ENCODE measurements at regions not wholly inside any gene's neighbourhood (a gene's known extent, or its start where the extent isn't known, plus 50 kb on each side); places are given as distances from the start of the nearest gene placed in this dataset.

- H3K9me3 ChIP-seq: no peaks in the 10 kb centered on the region
- no peak overlapping the region for H3K4me3 ChIP-seq
- POLR2A ChIA-PET: no interaction called here
- TF ChIP-seq CHD4 (IDR thresholded peaks at IDR 0.05; ENCODE audit: borderline replicate concordance) (no peak), ZSCAN20 (CRISPR knock-in tag; IDR thresholded peaks at IDR 0.05) (no peak), PBX3 (IDR thresholded peaks at IDR 0.05) (no peak), EHF (CRISPR knock-in tag; IDR thresholded peaks at IDR 0.05) (no peak), TP53 (CRISPR knock-in tag; IDR thresholded peaks at IDR 0.05) (no peak)
- DNase-seq (ENCODE audit: low read depth in 1 of 2, low spot score in 1 of 2) (no peak), FAIRE-seq (no peak), ATAC-seq (no peak)
- H3K4me2 ChIP-seq: no peak overlapping the region
- H3K4me1 ChIP-seq: no peaks in the 10 kb centered on the region
- no peak overlapping the region for H3K27ac ChIP-seq
- CTCF ChIA-PET: no interaction called here
Measured at GRCh38 chr12:24527102-24527501, 421.8 kb downstream of the BCAT1 start.

GRCh38 chr12:24522736-24523135, 426.2 kb downstream of the BCAT1 start:
- no peak for ATAC-seq
- 2% methylated on average over 1 of the region's 1 CpG for WGBS (ENCODE audit: missing lambda C conversion rate)
- no peak for DNase-seq (ENCODE audit: low read depth in 1 of 2, low spot score in 1 of 2)
- TF ChIP-seq RNF2 (IDR thresholded peaks at IDR 0.05; ENCODE audit: borderline replicate concordance, low read depth) (no peak), EP300 (IDR thresholded peaks at IDR 0.05) (no peak), FOSB (CRISPR knock-in tag; IDR thresholded peaks at IDR 0.05) (no peak), TFCP2L1 (CRISPR knock-in tag; IDR thresholded peaks at IDR 0.05) (no peak), BHLHE40 (IDR thresholded peaks at IDR 0.05; ENCODE audit: low read depth, low read length) (no peak), HES2 (IDR thresholded peaks at IDR 0.05) (no peak), CHD4 (IDR thresholded peaks at IDR 0.05; ENCODE audit: borderline replicate concordance) (no peak), ZC3H11A (IDR thresholded peaks at IDR 0.05) (no peak), RFX5 (IDR thresholded peaks at IDR 0.05) (no peak), SMC3 (IDR thresholded peaks at IDR 0.05) (no peak)
- Histone ChIP-seq H3K4me3 (no peak overlapping the region), H3K4me1 (no peaks in the 10 kb centered on the region), H3K4me2 (no peak overlapping the region), H3K9me3 (no peaks in the 10 kb centered on the region), H3K27ac (no peak overlapping the region)
- ChIA-PET POLR2A (no interaction called here), CTCF (interaction anchor here (1.5 kb wide), 1 partner anchor 9 kb away, joined by 3 read pairs; no protein-coding TSS in a partner anchor)
- no peak for FAIRE-seq

- DNase-seq (ENCODE audit: low read depth in 1 of 2, low spot score in 1 of 2) (no peak), FAIRE-seq (no peak), ATAC-seq (no peak)
- POLR2A ChIA-PET: no interaction called here
- H3K4me3 ChIP-seq: no peak overlapping the region
- CTCF ChIA-PET: no interaction called here
- no peaks in the 10 kb centered on the region for H3K4me1 ChIP-seq
- no peak overlapping the region for H3K27ac ChIP-seq
- no peaks in the 10 kb centered on the region for H3K9me3 ChIP-seq
- H3K4me2 ChIP-seq: no peak overlapping the region
- 5% methylated on average over 1 of the region's 1 CpG for WGBS (ENCODE audit: missing lambda C conversion rate)
- TF ChIP-seq CEBPB (IDR thresholded peaks at IDR 0.05): no peak
- TF ChIP-seq HOXA7 (CRISPR knock-in tag; IDR thresholded peaks at IDR 0.05): no peak
- TF ChIP-seq CBX8 (IDR thresholded peaks at IDR 0.05): no peak
- TF ChIP-seq ZSCAN20 (CRISPR knock-in tag; IDR thresholded peaks at IDR 0.05): no peak
- no peak for TF ChIP-seq PHF8 (IDR thresholded peaks at IDR 0.05; ENCODE audit: borderline replicate concordance, low read depth)
- no peak for TF ChIP-seq ATOH8 (CRISPR knock-in tag; IDR thresholded peaks at IDR 0.05; ENCODE audit: low read depth)
- TF ChIP-seq HOXB5 (CRISPR knock-in tag; IDR thresholded peaks at IDR 0.05): no peak
- no peak for TF ChIP-seq NPAS2 (CRISPR knock-in tag; IDR thresholded peaks at IDR 0.05; ENCODE audit: borderline replicate concordance)
- no peak for TF ChIP-seq FOSL2 (IDR thresholded peaks at IDR 0.05)
- no peak for TF ChIP-seq FOSL2 (CRISPR knock-in tag; IDR thresholded peaks at IDR 0.05)
- no peak for TF ChIP-seq RFX5 (IDR thresholded peaks at IDR 0.05)
- no peak for TF ChIP-seq RAD21 (conservative IDR thresholded peaks at IDR 0.05 in 1 of 2, IDR thresholded peaks at IDR 0.05 in 1 of 2)
- no peak for TF ChIP-seq ZNF302 (CRISPR knock-in tag; IDR thresholded peaks at IDR 0.05)
Measured at GRCh38 chr12:24519759-24520158, 429.1 kb downstream of the BCAT1 start.
